Testis (tissue), 2 donors: ENCODE measurements at regions not wholly inside any gene's neighbourhood (a gene's known extent, or its start where the extent isn't known, plus 50 kb on each side); places are given as distances from the start of the nearest gene placed in this dataset.
A peak's percentile ranks its signal among the peaks of the same experiment; 100 is the strongest.

Experiments
- DNase-seq: peaks from one replicate; pipeline ENCODE4 v3.0.0-alpha.2; 2019
- H3K27ac ChIP-seq, 2 donors: fragments of 200-600 bp; sonication (generic); one replicate each; pipeline ENCODE4 v1.5.1; 2019
- H3K27me3 ChIP-seq: fragments of 200-600 bp; sonication (generic); one replicate; pipeline ENCODE4 v1.5.1; 2019
- H3K36me3 ChIP-seq: fragments of 200-600 bp; sonication (generic); one replicate; pipeline ENCODE4 v1.5.1; 2017; ENCODE audit warnings: low read depth; ENCODE audit errors: missing control alignments
- H3K4me1 ChIP-seq: fragments of 200-600 bp; sonication (generic); one replicate; pipeline ENCODE4 v1.5.1; 2019
- H3K4me3 ChIP-seq, 2 donors: fragments of 200-600 bp; sonication (generic); one replicate each; pipeline ENCODE4 v1.5.1; 2017 to 2019
- H3K9me3 ChIP-seq: fragments of 200-600 bp; sonication (generic); one replicate; pipeline ENCODE4 v1.5.1; 2017
- CTCF ChIP-seq, 3 experiments: fragments of 450-650 bp in 2 of 3; fragments of 200-600 bp in 1 of 3; sonication (generic) in 1 of 3; IDR thresholded peaks; one replicate each; pipeline ENCODE4 v1.5.1; 2016 to 2019; ENCODE audit warnings: antibody characterized with exemption in 3 of 3, mild to moderate bottlenecking in 2 of 3, moderate library complexity in 1 of 3
- POLR2A ChIP-seq: fragments of 450-650 bp; IDR thresholded peaks from one replicate; pipeline ENCODE4 v1.6.1; 2017; ENCODE audit warnings: antibody characterized with exemption, mild to moderate bottlenecking, moderate library complexity
- WGBS, 2 donors: methylation state at CpG; one replicate each; pipeline ENCODE4 v1.1.5; 2018; 5-methylcytosine and 5-hydroxymethylcytosine counted together
- intact Hi-C: fragments of 100-400 bp; cut with DNase I; formaldehyde crosslinking; loops from one replicate; pipeline ENCODE4 v1.15.1; 2023; ENCODE audit warnings: low total_unique reads

GRCh38 chr2:105977212-105977611, 216.9 kb downstream of the UXS1 start:
- intact Hi-C loops: no loop called here
- no peak overlapping the region for H3K4me3 ChIP-seq
- WGBS, 2 donors: 91 to 96% methylated on average over 4 to 5 of the region's 5 CpGs
- H3K4me1 ChIP-seq: no peaks in the 10 kb centered on the region
- H3K27me3 ChIP-seq: no peaks in the 10 kb centered on the region
- no peak for TF ChIP-seq CTCF (IDR thresholded peaks at IDR 0.05)
- no peak for TF ChIP-seq POLR2A
- H3K9me3 ChIP-seq: no peaks in the 10 kb centered on the region
- no peaks in the 10 kb centered on the region for H3K36me3 ChIP-seq
- no peak overlapping the region for H3K27ac ChIP-seq
- DNase-seq: no peak

- H3K4me1 ChIP-seq: no peaks in the 10 kb centered on the region
- H3K9me3 ChIP-seq: no peaks in the 10 kb centered on the region
- H3K27ac ChIP-seq: no peak overlapping the region
- no peaks in the 10 kb centered on the region for H3K27me3 ChIP-seq
- H3K4me3 ChIP-seq: no peak overlapping the region
- H3K36me3 ChIP-seq: no peaks in the 10 kb centered on the region
- intact Hi-C loops: no loop called here
- no peak for TF ChIP-seq CTCF (IDR thresholded peaks at IDR 0.05)
- no peak for TF ChIP-seq POLR2A
- DNase-seq: no peak
These were observed 219.3 kb downstream of the UXS1 start for GRCh38 chr2:105974812-105975211.

- no peak for DNase-seq
- H3K27me3 ChIP-seq: no peaks in the 10 kb centered on the region
- H3K4me1 ChIP-seq: no peaks in the 10 kb centered on the region
- H3K36me3 ChIP-seq: no peaks in the 10 kb centered on the region
- H3K9me3 ChIP-seq: no peaks in the 10 kb centered on the region
- H3K4me3 ChIP-seq: no peak overlapping the region
- WGBS, 2 donors: 90 to 91% methylated on average over 6 of the region's 6 CpGs
- TF ChIP-seq CTCF (IDR thresholded peaks at IDR 0.05): no peak
- TF ChIP-seq POLR2A: no peak
- intact Hi-C loops: no loop called here
- H3K27ac ChIP-seq: no peak overlapping the region
These were observed 221.2 kb downstream of the UXS1 start for GRCh38 chr2:105972927-105973326.

- no peak overlapping the region for H3K4me3 ChIP-seq
- TF ChIP-seq CTCF (IDR thresholded peaks at IDR 0.05): no peak
- TF ChIP-seq POLR2A: no peak
- no peaks in the 10 kb centered on the region for H3K4me1 ChIP-seq
- intact Hi-C loops: no loop called here
- H3K27ac ChIP-seq: no peak overlapping the region
- no peaks in the 10 kb centered on the region for H3K36me3 ChIP-seq
- H3K27me3 ChIP-seq: no peaks in the 10 kb centered on the region
- 74 to 80% methylated on average over 3 of the region's 3 CpGs for WGBS, 2 donors
- DNase-seq: no peak
- no peaks in the 10 kb centered on the region for H3K9me3 ChIP-seq
These were observed 221.9 kb downstream of the UXS1 start for GRCh38 chr2:105972246-105972645.

GRCh38 chr2:105969552-105969951, 224.5 kb downstream of the UXS1 start:
- 84 to 87% methylated on average over 7 of the region's 7 CpGs for WGBS, 2 donors
- Histone ChIP-seq H3K27me3 (no peaks in the 10 kb centered on the region), H3K36me3 (no peaks in the 10 kb centered on the region), H3K9me3 (no peaks in the 10 kb centered on the region), H3K4me3 (no peak overlapping the region), H3K27ac (no peak overlapping the region), H3K4me1 (no peaks in the 10 kb centered on the region)
- DNase-seq: peak; percentile 42
- intact Hi-C loops: no loop called here
- TF ChIP-seq CTCF (IDR thresholded peaks at IDR 0.05) (peak in 1 of 3 experiments; percentile 11), POLR2A (no peak)
